Naive thymus-derived CD4-positive, alpha-beta T cell (primary cell): ENCODE measurements at regions not wholly inside any gene's neighbourhood (a gene's known extent, or its start where the extent isn't known, plus 50 kb on each side); places are given as distances from the start of the nearest gene placed in this dataset.

ENCODE experiments used
- ATAC-seq: fragments of 150-1000 bp; cut with Tn5 transposase; 2 replicates; pipeline ENCODE4 v1.10.0; 2021; ENCODE audit warnings: mild to moderate bottlenecking, moderate library complexity
- CTCF ChIA-PET: fragments of 350-600 bp; sonication (Branson Sonifier 250); formaldehyde crosslinking; loops from one replicate; lab custom pipeline; 2021; ENCODE audit warnings: antibody characterized with exemption; lab: Charles Lee
- POLR2A ChIA-PET: fragments of 350-600 bp; sonication (Branson Sonifier 250); formaldehyde crosslinking; loops from one replicate; lab custom pipeline; 2021; ENCODE audit warnings: antibody characterized with exemption, inconsistent platforms; lab: Charles Lee
- DNase-seq, 9 donors: peaks; one replicate each; pipeline versions ENCODE4 v3.0.0 to v3.0.0-alpha.2; 2020 to 2022; ENCODE audit warnings: mixed read lengths in 1 of 9
- H3K27ac ChIP-seq: one replicate; pipeline ENCODE4 v1.7.0; 2013; ENCODE audit warnings: mild to moderate bottlenecking, low read depth, low read length, moderate library complexity
- H3K27me3 ChIP-seq, 2 donors: one replicate each; pipeline ENCODE4 v1.7.0; 2013; ENCODE audit warnings: low read length in 2 of 2, mild to moderate bottlenecking in 2 of 2, moderate library complexity in 2 of 2; ENCODE audit not compliant: control insufficient read depth in 2 of 2, insufficient read depth in 2 of 2
- H3K36me3 ChIP-seq, 3 experiments: 1 replicate in 2 of 3; 2 replicates in 1 of 3; pipeline ENCODE4 v1.7.0; 2013; ENCODE audit warnings: low read length in 3 of 3, mild to moderate bottlenecking in 3 of 3, moderate library complexity in 1 of 3; ENCODE audit not compliant: insufficient read depth in 3 of 3, control insufficient read depth in 2 of 3
- H3K4me1 ChIP-seq, 2 donors: one replicate each; pipeline ENCODE4 v1.7.0; 2013; ENCODE audit warnings: low read length in 2 of 2, mild to moderate bottlenecking in 2 of 2, moderate library complexity in 1 of 2; ENCODE audit not compliant: control insufficient read depth in 2 of 2, insufficient read depth in 2 of 2
- H3K4me3 ChIP-seq: 2 replicates; pipeline ENCODE4 v1.7.0; 2013; ENCODE audit warnings: mild to moderate bottlenecking, low read length
- H3K9me3 ChIP-seq, 3 experiments: 1 replicate in 2 of 3; 2 replicates in 1 of 3; pipeline ENCODE4 v1.7.0; 2013; ENCODE audit warnings: low read length in 3 of 3; ENCODE audit not compliant: control insufficient read depth in 2 of 3
- H3K27ac Mint-ChIP-seq, 9 donors: one replicate each; pipeline ENCODE4 v1.8.0; 2020 to 2022; ENCODE audit warnings: mixed read lengths in 9 of 9, mild to moderate bottlenecking in 8 of 9, moderate library complexity in 5 of 9, inconsistent platforms in 2 of 9
- H3K27me3 Mint-ChIP-seq, 5 donors: one replicate each; pipeline ENCODE4 v1.8.0; 2021 to 2022; ENCODE audit warnings: mixed read lengths in 5 of 5, mild to moderate bottlenecking in 1 of 5
- H3K36me3 Mint-ChIP-seq, 5 donors: one replicate each; pipeline ENCODE4 v1.8.0; 2020 to 2022; ENCODE audit warnings: mixed read lengths in 5 of 5, mild to moderate bottlenecking in 3 of 5, inconsistent platforms in 1 of 5
- H3K4me1 Mint-ChIP-seq, 7 donors: one replicate each; pipeline ENCODE4 v1.8.0; 2020 to 2022; ENCODE audit warnings: mixed read lengths in 7 of 7, mild to moderate bottlenecking in 3 of 7, inconsistent platforms in 1 of 7
- H3K4me3 Mint-ChIP-seq, 10 donors: one replicate each; pipeline ENCODE4 v1.8.0; 2020 to 2022; ENCODE audit warnings: mild to moderate bottlenecking in 10 of 10, mixed read lengths in 10 of 10, moderate library complexity in 6 of 10, inconsistent platforms in 2 of 10
- H3K9me3 Mint-ChIP-seq, 11 donors: one replicate each; pipeline ENCODE4 v1.8.0; 2020 to 2022; ENCODE audit warnings: mixed read lengths in 11 of 11, mild to moderate bottlenecking in 4 of 11, inconsistent platforms in 1 of 11, moderate library complexity in 1 of 11
- intact Hi-C, 2 donors: fragments of 100-400 bp; cut with micrococcal nuclease; formaldehyde crosslinking; loops; one replicate each; pipeline ENCODE4 v1.15.1; 2023

GRCh38 chr10:69715899-69716606 lies 85.7 kb upstream of the COL13A1 start:
- Histone ChIP-seq H3K4me1 (no peaks in the 10 kb centered on the region), H3K27ac (no peak overlapping the region), H3K9me3 (no peaks in the 10 kb centered on the region), H3K4me3 (no peak overlapping the region), H3K27me3 (no peaks in the 10 kb centered on the region), H3K36me3 (no peaks in the 10 kb centered on the region)
- Mint-ChIP-seq H3K27me3 (peaks cover 0 to 18% (median 11%) of the 10 kb centered on the region in 5 donors), H3K4me1 (no peaks in the 10 kb centered on the region), H3K9me3 (no peaks in the 10 kb centered on the region), H3K4me3 (no peak overlapping the region), H3K36me3 (no peaks in the 10 kb centered on the region), H3K27ac (no peak overlapping the region)
- intact Hi-C loops: no loop called here
- POLR2A ChIA-PET: no interaction called here
- no peak for ATAC-seq
- DNase-seq: no peak
- CTCF ChIA-PET: interaction anchor here (1.0 to 1.8 kb wide), 4 partner anchors 79 to 793 kb away, joined by 3 to 4 read pairs (median 3); no protein-coding TSS in a partner anchor

- H3K27ac Mint-ChIP-seq: no peak overlapping the region
- H3K4me1 ChIP-seq: no peaks in the 10 kb centered on the region
- DNase-seq (peak in 7 of 9 donors; percentile 20 to 65 (median 33)), ATAC-seq (peak; percentile 50)
- H3K27me3 Mint-ChIP-seq: peaks cover 0 to 18% (median 10%) of the 10 kb centered on the region in 5 donors
- H3K36me3 Mint-ChIP-seq: peaks cover 0 to 5% (median 0%) of the 10 kb centered on the region in 5 donors
- no peaks in the 10 kb centered on the region for H3K9me3 ChIP-seq
- no peak overlapping the region for H3K4me3 ChIP-seq
- no peak overlapping the region for H3K27ac ChIP-seq
- no peaks in the 10 kb centered on the region for H3K4me1 Mint-ChIP-seq
- H3K36me3 ChIP-seq: no peaks in the 10 kb centered on the region
- H3K9me3 Mint-ChIP-seq: peaks cover 0 to 1% (median 0%) of the 10 kb centered on the region in 11 donors
- H3K4me3 Mint-ChIP-seq: no peak overlapping the region
- intact Hi-C loops: loop anchor here (1.0 kb wide), 3 partner anchors 73 to 202 kb away; no protein-coding TSS in a partner anchor
- ChIA-PET POLR2A (no interaction called here), CTCF (interaction anchor here (1.2 kb wide), 1 partner anchor 11 kb away, joined by 3 read pairs; no protein-coding TSS in a partner anchor)
- H3K27me3 ChIP-seq: no peaks in the 10 kb centered on the region
Observed at GRCh38 chr10:69716711-69717560, 84.8 kb upstream of the COL13A1 start.

GRCh38 chr10:69718951-69719350 lies 82.8 kb upstream of the COL13A1 start:
- H3K4me1 ChIP-seq: no peaks in the 10 kb centered on the region
- no peak overlapping the region for H3K4me3 Mint-ChIP-seq
- DNase-seq: no peak
- H3K27ac Mint-ChIP-seq: no peak overlapping the region
- H3K27me3 ChIP-seq: no peaks in the 10 kb centered on the region
- no peak overlapping the region for H3K4me3 ChIP-seq
- POLR2A ChIA-PET: no interaction called here
- no peak for ATAC-seq
- peaks cover 0 to 25% (median 11%) of the 10 kb centered on the region in 5 donors for H3K27me3 Mint-ChIP-seq
- no peaks in the 10 kb centered on the region for H3K9me3 ChIP-seq
- CTCF ChIA-PET: interaction anchor here (0.6 to 1.1 kb wide), 3 partner anchors 82 to 203 kb away, joined by 3 to 4 read pairs (median 3); no protein-coding TSS in a partner anchor
- H3K9me3 Mint-ChIP-seq: peaks cover 0 to 1% (median 0%) of the 10 kb centered on the region in 11 donors
- no peak overlapping the region for H3K27ac ChIP-seq
- H3K36me3 ChIP-seq: no peaks in the 10 kb centered on the region
- H3K36me3 Mint-ChIP-seq: peaks cover 0 to 5% (median 0%) of the 10 kb centered on the region in 5 donors
- intact Hi-C loops: no loop called here
- H3K4me1 Mint-ChIP-seq: no peaks in the 10 kb centered on the region

GRCh38 chr10:69721690-69722310 lies 79.9 kb upstream of the COL13A1 start:
- H3K4me1 ChIP-seq: no peaks in the 10 kb centered on the region
- ChIA-PET CTCF (no interaction called here), POLR2A (no interaction called here)
- H3K27me3 ChIP-seq: no peaks in the 10 kb centered on the region
- H3K4me1 Mint-ChIP-seq: peaks cover 0 to 2% (median 0%) of the 10 kb centered on the region in 7 donors
- H3K27ac Mint-ChIP-seq: no peak overlapping the region
- peaks cover 5 to 38% (median 22%) of the 10 kb centered on the region in 5 donors for H3K27me3 Mint-ChIP-seq
- DNase-seq (no peak), ATAC-seq (no peak)
- no peak overlapping the region for H3K4me3 ChIP-seq
- H3K36me3 Mint-ChIP-seq: peaks cover 0 to 5% (median 0%) of the 10 kb centered on the region in 5 donors
- H3K27ac ChIP-seq: no peak overlapping the region
- no peaks in the 10 kb centered on the region for H3K9me3 ChIP-seq
- H3K36me3 ChIP-seq: no peaks in the 10 kb centered on the region
- peaks cover 0 to 1% (median 0%) of the 10 kb centered on the region in 11 donors for H3K9me3 Mint-ChIP-seq
- intact Hi-C loops: no loop called here
- H3K4me3 Mint-ChIP-seq: no peak overlapping the region

GRCh38 chr10:69723653-69724052 lies 78.1 kb upstream of the COL13A1 start:
- Mint-ChIP-seq H3K4me1 (peaks cover 0 to 7% (median 0%) of the 10 kb centered on the region in 7 donors), H3K9me3 (peaks cover 0 to 1% (median 0%) of the 10 kb centered on the region in 11 donors), H3K36me3 (peaks cover 0 to 5% (median 0%) of the 10 kb centered on the region in 5 donors), H3K4me3 (no peak overlapping the region), H3K27me3 (peaks cover 6 to 40% (median 27%) of the 10 kb centered on the region in 5 donors), H3K27ac (no peak overlapping the region)
- no peak overlapping the region for H3K27ac ChIP-seq
- no peaks in the 10 kb centered on the region for H3K4me1 ChIP-seq
- H3K9me3 ChIP-seq: no peaks in the 10 kb centered on the region
- DNase-seq: no peak
- POLR2A ChIA-PET: no interaction called here
- intact Hi-C loops: no loop called here
- H3K4me3 ChIP-seq: no peak overlapping the region
- no peak for ATAC-seq
- no peaks in the 10 kb centered on the region for H3K36me3 ChIP-seq
- CTCF ChIA-PET: no interaction called here
- no peaks in the 10 kb centered on the region for H3K27me3 ChIP-seq

GRCh38 chr10:69726850-69727249 lies 74.9 kb upstream of the COL13A1 start:
- intact Hi-C loops: no loop called here
- H3K9me3 ChIP-seq: no peaks in the 10 kb centered on the region
- DNase-seq: no peak
- no peak overlapping the region for H3K27ac ChIP-seq
- no peaks in the 10 kb centered on the region for H3K4me1 ChIP-seq
- Mint-ChIP-seq H3K27me3 (peaks cover 6 to 34% (median 22%) of the 10 kb centered on the region in 5 donors), H3K4me3 (no peak overlapping the region), H3K9me3 (no peaks in the 10 kb centered on the region), H3K4me1 (peaks cover 0 to 8% (median 0%) of the 10 kb centered on the region in 7 donors), H3K27ac (no peak overlapping the region), H3K36me3 (no peaks in the 10 kb centered on the region)
- H3K36me3 ChIP-seq: no peaks in the 10 kb centered on the region
- H3K4me3 ChIP-seq: no peak overlapping the region
- ChIA-PET POLR2A (no interaction called here), CTCF (interaction anchor here (1.2 kb wide), 1 partner anchor 9 kb away, joined by 3 read pairs; no protein-coding TSS in a partner anchor)
- no peak for ATAC-seq
- H3K27me3 ChIP-seq: no peaks in the 10 kb centered on the region
